Brain microvascular endothelial cell (primary cell): ENCODE measurements at regions not wholly inside any gene's neighbourhood (a gene's known extent, or its start where the extent isn't known, plus 50 kb on each side); places are given as distances from the start of the nearest gene placed in this dataset.
A peak's percentile ranks its signal among the peaks of the same experiment; 100 is the strongest.

Experiments
- DNase-seq: peaks from one replicate; pipeline ENCODE4 v3.0.0-alpha.2; 2020
- H3K27ac ChIP-seq: fragments of 250-450 bp; sonication (Bioruptor Pico); 2 replicates; pipeline ENCODE4 v1.5.1; 2020; ENCODE audit warnings: mild to moderate bottlenecking, moderate library complexity
- H3K27me3 ChIP-seq: fragments of 250-450 bp; sonication (Bioruptor Pico); replicated peaks from 2 replicates; pipeline ENCODE4 v1.5.1; 2020; ENCODE audit warnings: mild to moderate bottlenecking
- H3K36me3 ChIP-seq: fragments of 250-450 bp; sonication (Bioruptor Pico); replicated peaks from 2 replicates; pipeline ENCODE4 v1.5.1; 2020; ENCODE audit warnings: mild to moderate bottlenecking
- H3K4me3 ChIP-seq: 2 replicates; pipeline ENCODE4 v1.5.1; 2011; ENCODE audit warnings: low read depth, mild to moderate bottlenecking, control low read depth, low read length, moderate library complexity
- CTCF ChIP-seq: IDR thresholded peaks from 2 replicates; pipeline ENCODE4 v1.5.1; 2011; ENCODE audit warnings: low read depth, mild to moderate bottlenecking, moderate library complexity, low read length, control low read depth, inconsistent platforms; ENCODE audit errors: missing control alignments
- in situ Hi-C: cut with HindIII; loops from 2 replicates; pipeline ENCODE4 v1.10.0; 2017; ENCODE audit warnings: low sequenced_read_pairs, low pct_ligation_motif_present

DNA sequence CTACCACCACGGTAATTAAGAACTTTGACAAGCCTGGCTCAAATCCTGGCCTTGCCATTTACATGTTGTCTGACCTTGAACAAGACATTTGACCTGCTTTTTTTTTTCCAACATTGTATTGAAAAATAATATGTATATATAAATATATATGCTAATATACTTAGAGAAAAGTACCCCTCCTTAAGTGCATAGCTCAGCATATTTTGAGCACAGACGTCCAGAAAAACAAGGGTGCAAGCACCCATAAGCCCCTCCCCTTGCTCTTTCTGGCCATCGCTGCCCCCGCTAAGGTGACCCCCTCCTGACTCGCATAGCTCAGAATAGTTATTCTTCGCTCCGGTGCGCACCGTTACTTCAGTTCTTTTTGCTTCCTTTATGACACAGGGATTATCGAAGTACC is 742.0 kb upstream of the FRG1 start:
- Histone ChIP-seq H3K36me3 (no peaks in the 10 kb centered on the region), H3K4me3 (no peak overlapping the region)
- no peak for TF ChIP-seq CTCF

GRCh38 chr4:189200353-189200752 is 740.3 kb upstream of the FRG1 start:
- H3K4me3 ChIP-seq, result no peak overlapping the region
- in situ Hi-C loops, result no loop called here
- no peak overlapping the region for H3K27ac ChIP-seq
- no peak for DNase-seq
- TF ChIP-seq CTCF, result no peak
- no peaks in the 10 kb centered on the region for H3K27me3 ChIP-seq
- no peaks in the 10 kb centered on the region for H3K36me3 ChIP-seq

More for the DNA sequence above, 742.0 kb upstream of the FRG1 start:
- no peak overlapping the region for H3K27ac ChIP-seq
- no peaks in the 10 kb centered on the region for H3K27me3 ChIP-seq
- in situ Hi-C loops, result no loop called here
- no peak for DNase-seq

DNA sequence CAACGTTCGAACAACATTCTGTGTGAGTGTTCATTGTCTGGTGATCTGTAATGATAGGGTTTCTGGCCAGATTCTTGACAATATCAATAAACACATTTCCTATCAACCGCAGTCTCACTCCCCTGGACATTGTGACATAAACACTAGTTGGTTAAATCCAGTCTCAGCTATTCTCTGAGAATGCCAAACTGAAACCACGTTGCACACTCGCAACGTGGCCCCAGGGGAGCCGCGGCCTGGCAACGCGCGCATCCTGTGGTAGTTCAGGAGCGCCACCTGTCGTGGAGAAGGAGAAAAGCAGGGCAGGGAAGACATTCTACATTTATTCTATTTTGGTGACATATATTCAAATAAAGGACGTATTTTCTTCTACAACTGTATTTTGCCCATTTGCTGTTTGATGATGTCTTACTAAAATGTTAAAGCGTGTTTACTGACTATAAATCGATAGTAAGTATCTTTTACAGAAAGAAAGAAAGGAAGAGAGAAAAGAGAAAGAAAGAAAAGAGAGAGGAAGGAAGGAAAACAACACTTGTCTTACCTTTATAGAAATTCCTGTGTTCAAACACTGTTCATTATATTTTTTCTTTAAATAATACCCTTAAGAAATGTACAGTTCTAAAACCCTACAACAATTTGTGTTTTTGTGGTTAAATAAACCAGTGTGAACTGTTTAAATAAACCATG is 738.3 kb upstream of the FRG1 start:
- in situ Hi-C loops, result no loop called here
- Histone ChIP-seq H3K4me3 (peak overlapping the region; percentile 40), H3K27me3 (no peaks in the 10 kb centered on the region), H3K27ac (peak overlapping the region; percentile 52), H3K36me3 (no peaks in the 10 kb centered on the region)
- TF ChIP-seq CTCF, result peak; percentile 94
- peak; percentile 71 for DNase-seq

- Histone ChIP-seq H3K36me3 (no peaks in the 10 kb centered on the region), H3K4me3 (no peak overlapping the region), H3K27me3 (no peaks in the 10 kb centered on the region), H3K27ac (peak overlapping the region; percentile 52)
- TF ChIP-seq CTCF, result no peak
- DNase-seq, result peak; percentile 73
- in situ Hi-C loops, result no loop called here
Measured at GRCh38 chr4:189202869-189203271, 737.8 kb upstream of the FRG1 start.

DNA sequence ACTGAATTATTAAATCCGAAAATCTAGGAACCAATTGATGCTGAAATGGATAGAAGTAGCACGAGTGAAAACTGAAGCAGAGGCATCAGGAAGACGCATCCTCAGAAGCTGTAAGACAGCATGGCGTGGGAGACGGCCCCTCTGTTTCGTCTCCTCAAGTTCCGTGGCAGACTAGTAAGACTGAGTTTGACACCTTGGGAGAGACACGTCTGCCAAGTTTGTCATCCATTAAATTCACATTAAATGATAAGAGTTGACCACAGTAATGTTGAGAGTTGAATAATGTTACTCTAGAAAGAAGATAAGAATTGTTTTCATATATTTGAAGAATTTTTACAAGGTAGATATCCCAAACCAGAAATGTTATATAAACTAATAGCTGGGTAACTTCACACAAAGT is 736.1 kb upstream of the FRG1 start:
- Histone ChIP-seq H3K27me3 (no peaks in the 10 kb centered on the region), H3K27ac (no peak overlapping the region), H3K4me3 (no peak overlapping the region), H3K36me3 (no peaks in the 10 kb centered on the region)
- no peak for TF ChIP-seq CTCF
- DNase-seq, result peak; percentile 2
- in situ Hi-C loops, result no loop called here

- no peak for TF ChIP-seq CTCF
- Histone ChIP-seq H3K4me3 (no peak overlapping the region), H3K27ac (no peak overlapping the region), H3K27me3 (no peaks in the 10 kb centered on the region), H3K36me3 (no peaks in the 10 kb centered on the region)
- no peak for DNase-seq
- in situ Hi-C loops, result no loop called here
Measured at GRCh38 chr4:189206953-189207352, 733.7 kb upstream of the FRG1 start.
